Endothelial cell (in vitro differentiated cells): ENCODE measurements at regions not wholly inside any gene's neighbourhood (a gene's known extent, or its start where the extent isn't known, plus 50 kb on each side); places are given as distances from the start of the nearest gene placed in this dataset.

Experiments
- DNase-seq: peaks from one replicate; pipeline ENCODE4 v3.0.0; 2021; ENCODE audit warnings: low spot score
- H3K27ac Mint-ChIP-seq: one replicate; pipeline ENCODE4 v1.8.0; 2021; ENCODE audit warnings: mixed read lengths, inconsistent platforms; ENCODE audit not compliant: unreplicated experiment
- H3K27me3 Mint-ChIP-seq: one replicate; pipeline ENCODE4 v1.8.0; 2021; ENCODE audit warnings: mild to moderate bottlenecking, moderate library complexity, mixed read lengths, inconsistent platforms; ENCODE audit not compliant: unreplicated experiment
- H3K36me3 Mint-ChIP-seq: one replicate; pipeline ENCODE4 v1.8.0; 2021; ENCODE audit warnings: mild to moderate bottlenecking, low read depth, mixed read lengths, inconsistent platforms; ENCODE audit not compliant: unreplicated experiment
- H3K4me1 Mint-ChIP-seq: one replicate; pipeline ENCODE4 v1.8.0; 2021; ENCODE audit warnings: mild to moderate bottlenecking, mixed read lengths, inconsistent platforms; ENCODE audit not compliant: unreplicated experiment
- H3K4me3 Mint-ChIP-seq: one replicate; pipeline ENCODE4 v1.8.0; 2021; ENCODE audit warnings: mild to moderate bottlenecking, mixed read lengths, inconsistent platforms; ENCODE audit not compliant: unreplicated experiment
- H3K9me3 Mint-ChIP-seq: one replicate; pipeline ENCODE4 v1.8.0; 2021; ENCODE audit warnings: mixed read lengths, inconsistent platforms; ENCODE audit not compliant: unreplicated experiment
- TF ChIP-seq, protein P1 (sequence below): fragments of 200-600 bp; sonication (generic); IDR thresholded peaks from one replicate; pipeline ENCODE4 v1.5.0; 2021; ENCODE audit warnings: antibody characterized with exemption; ENCODE audit not compliant: unreplicated experiment

DNA sequence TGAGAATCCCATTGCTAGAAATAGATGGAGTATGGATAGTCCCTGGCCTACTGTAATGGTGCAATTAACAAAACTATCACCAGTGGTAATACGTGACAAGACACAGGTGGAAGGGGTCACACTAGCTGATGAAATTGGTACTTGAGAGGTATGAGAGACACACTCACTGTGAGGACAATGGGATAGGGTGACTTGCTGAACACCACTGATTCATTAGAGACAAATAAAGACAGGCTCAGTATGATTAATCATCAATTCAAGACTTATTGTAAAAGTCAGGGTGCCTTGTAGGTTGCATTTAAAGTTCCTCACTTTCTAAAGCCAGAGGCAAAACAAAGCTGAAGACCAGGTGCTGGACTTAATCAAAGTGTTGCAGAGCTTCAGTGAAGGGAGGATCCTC lies 361.6 kb upstream of the EMCN start:
- TF ChIP-seq, protein P1, sequence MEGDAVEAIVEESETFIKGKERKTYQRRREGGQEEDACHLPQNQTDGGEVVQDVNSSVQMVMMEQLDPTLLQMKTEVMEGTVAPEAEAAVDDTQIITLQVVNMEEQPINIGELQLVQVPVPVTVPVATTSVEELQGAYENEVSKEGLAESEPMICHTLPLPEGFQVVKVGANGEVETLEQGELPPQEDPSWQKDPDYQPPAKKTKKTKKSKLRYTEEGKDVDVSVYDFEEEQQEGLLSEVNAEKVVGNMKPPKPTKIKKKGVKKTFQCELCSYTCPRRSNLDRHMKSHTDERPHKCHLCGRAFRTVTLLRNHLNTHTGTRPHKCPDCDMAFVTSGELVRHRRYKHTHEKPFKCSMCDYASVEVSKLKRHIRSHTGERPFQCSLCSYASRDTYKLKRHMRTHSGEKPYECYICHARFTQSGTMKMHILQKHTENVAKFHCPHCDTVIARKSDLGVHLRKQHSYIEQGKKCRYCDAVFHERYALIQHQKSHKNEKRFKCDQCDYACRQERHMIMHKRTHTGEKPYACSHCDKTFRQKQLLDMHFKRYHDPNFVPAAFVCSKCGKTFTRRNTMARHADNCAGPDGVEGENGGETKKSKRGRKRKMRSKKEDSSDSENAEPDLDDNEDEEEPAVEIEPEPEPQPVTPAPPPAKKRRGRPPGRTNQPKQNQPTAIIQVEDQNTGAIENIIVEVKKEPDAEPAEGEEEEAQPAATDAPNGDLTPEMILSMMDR = no peak
- H3K27me3 Mint-ChIP-seq = peaks cover 3% of the 10 kb centered on the region
- H3K9me3 Mint-ChIP-seq = no peaks in the 10 kb centered on the region
- peaks cover 8% of the 10 kb centered on the region for H3K4me1 Mint-ChIP-seq
- no peak overlapping the region for H3K27ac Mint-ChIP-seq
- no peaks in the 10 kb centered on the region for H3K36me3 Mint-ChIP-seq
- no peak overlapping the region for H3K4me3 Mint-ChIP-seq
- no peak for DNase-seq

DNA sequence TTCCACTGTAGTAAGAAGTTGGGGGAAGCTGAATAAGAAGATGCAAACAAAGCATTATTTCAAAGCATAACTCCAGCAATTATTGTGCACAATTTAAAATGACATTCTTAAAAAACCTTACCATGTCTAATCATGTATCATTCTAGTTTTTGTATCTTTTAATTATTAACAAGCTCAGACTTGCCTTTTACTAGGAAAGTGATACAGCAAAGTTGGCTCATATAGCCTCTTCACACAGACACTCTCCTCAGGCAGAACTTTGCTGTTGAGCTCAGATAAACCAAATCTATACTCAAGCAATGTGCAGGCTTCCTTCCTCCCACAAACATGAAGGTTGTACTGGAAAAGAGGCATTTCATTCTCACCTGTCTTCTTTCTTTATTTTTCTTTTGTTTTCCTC lies 358.7 kb upstream of the EMCN start:
- H3K36me3 Mint-ChIP-seq = no peaks in the 10 kb centered on the region
- TF ChIP-seq, protein P1 = no peak
- H3K27me3 Mint-ChIP-seq = peaks cover 2% of the 10 kb centered on the region
- no peak overlapping the region for H3K27ac Mint-ChIP-seq
- H3K4me3 Mint-ChIP-seq = no peak overlapping the region
- H3K4me1 Mint-ChIP-seq = peaks cover 8% of the 10 kb centered on the region
- no peak for DNase-seq
- H3K9me3 Mint-ChIP-seq = no peaks in the 10 kb centered on the region

DNA sequence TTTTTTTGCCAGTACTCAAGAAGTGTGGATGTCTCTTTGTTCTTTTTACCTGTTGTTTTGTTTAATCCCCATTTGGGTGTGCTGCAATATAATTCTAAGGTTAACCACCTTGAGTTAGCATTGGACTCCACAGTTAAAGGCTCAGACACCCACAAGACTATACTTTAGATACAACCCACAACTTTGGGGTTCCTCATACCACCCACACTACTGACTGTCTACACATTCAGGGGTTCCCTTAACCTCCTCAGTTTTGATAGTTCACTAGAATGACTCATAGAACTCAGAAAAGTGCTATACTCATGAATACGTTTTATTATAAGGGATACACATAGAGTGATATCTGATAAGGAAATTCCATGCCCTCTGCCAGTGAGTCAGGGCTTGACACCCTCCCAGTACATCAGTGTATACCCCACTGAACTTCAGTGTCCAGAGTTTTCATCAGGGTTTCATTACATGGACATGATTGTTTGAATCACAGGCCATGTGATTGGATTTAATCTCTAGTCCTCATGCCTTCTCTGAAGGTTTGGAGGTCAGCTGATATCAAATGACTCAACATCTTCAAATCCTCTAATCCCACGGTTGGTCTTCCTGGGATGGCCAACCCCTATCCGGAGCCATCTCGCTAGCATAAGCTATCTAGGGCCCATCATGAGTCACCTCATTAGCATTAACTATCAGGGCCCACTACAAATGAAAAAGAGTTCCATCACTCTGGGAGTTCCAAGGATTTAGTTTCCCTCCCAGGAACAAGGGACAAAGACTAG lies 357.7 kb upstream of the EMCN start:
- DNase-seq = no peak
- H3K4me3 Mint-ChIP-seq = no peak overlapping the region
- H3K36me3 Mint-ChIP-seq = no peaks in the 10 kb centered on the region
- no peak overlapping the region for H3K27ac Mint-ChIP-seq
- peaks cover 8% of the 10 kb centered on the region for H3K4me1 Mint-ChIP-seq
- H3K27me3 Mint-ChIP-seq = peaks cover 2% of the 10 kb centered on the region
- TF ChIP-seq, protein P1 = no peak
- H3K9me3 Mint-ChIP-seq = no peaks in the 10 kb centered on the region

DNA sequence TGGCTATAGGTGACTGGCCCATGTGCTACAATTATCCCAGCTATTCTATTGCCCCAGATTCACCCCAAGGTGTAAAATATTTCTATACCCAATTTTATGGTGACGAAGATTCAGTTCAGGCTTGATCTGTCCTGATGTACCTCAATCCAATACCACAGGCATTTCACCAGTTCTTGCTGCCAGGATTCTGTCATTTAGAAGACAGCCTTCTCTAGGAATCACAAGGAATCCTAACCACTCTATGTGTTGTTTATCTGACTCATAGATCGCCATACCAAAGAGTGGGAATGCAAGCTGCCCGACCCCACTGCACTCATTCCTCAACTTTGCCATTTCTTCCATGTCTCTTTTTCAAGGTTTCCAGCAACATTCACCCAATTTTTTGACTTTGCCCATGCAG lies 355.0 kb upstream of the EMCN start:
- Mint-ChIP-seq H3K36me3 (no peaks in the 10 kb centered on the region), H3K27me3 (peaks cover 2% of the 10 kb centered on the region), H3K4me3 (no peak overlapping the region), H3K4me1 (no peaks in the 10 kb centered on the region), H3K27ac (no peak overlapping the region), H3K9me3 (no peaks in the 10 kb centered on the region)
- TF ChIP-seq, protein P1 = no peak
- DNase-seq = no peak

DNA sequence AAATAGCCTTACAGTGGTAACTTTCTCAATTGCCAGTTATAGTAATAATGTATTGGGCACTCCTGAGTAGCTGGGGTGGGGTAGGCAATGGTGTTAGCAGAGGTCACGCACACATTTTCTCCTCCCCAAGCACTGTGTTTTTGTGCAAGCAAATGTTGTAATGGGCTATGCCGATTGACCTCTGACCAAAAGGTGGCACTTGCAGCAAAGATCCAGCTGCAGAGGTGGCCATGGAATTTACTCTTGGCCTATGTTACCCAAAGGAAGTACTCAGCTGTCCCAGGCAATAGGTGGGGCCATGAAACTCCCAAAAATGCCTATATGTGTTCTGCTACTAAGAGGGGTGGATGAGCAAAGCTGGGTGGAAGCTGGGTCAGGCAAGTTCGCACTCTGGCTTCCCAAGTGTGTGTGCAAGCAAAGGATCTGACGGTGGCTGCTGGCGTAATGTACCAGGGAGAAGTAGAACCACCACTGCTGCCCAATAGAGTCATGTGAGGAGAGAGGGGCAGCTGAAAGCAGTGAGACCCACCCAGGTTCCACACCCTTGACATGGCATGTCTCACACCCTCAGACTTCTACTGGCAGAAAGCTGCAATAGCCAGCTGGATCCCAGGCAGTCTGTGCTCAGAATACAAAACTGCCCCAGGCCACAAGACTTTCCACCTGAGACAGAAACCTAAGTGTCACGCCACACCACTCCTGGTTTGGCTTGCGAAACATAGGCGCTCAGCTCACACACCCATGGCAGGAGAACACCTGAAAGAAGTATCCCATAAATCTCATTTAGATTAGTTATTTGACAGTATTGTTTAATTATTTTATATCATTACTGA lies 353.3 kb upstream of the EMCN start:
- no peak overlapping the region for H3K4me3 Mint-ChIP-seq
- no peak overlapping the region for H3K27ac Mint-ChIP-seq
- H3K27me3 Mint-ChIP-seq = peaks cover 3% of the 10 kb centered on the region
- TF ChIP-seq, protein P1 = no peak
- DNase-seq = no peak
- H3K4me1 Mint-ChIP-seq = no peaks in the 10 kb centered on the region
- H3K9me3 Mint-ChIP-seq = no peaks in the 10 kb centered on the region
- H3K36me3 Mint-ChIP-seq = no peaks in the 10 kb centered on the region
